Endothelial cell of umbilical vein (primary cell): ENCODE measurements at regions not wholly inside any gene's neighbourhood (a gene's known extent, or its start where the extent isn't known, plus 50 kb on each side); places are given as distances from the start of the nearest gene placed in this dataset.

Source experiments
- BruUV-seq: library from RNA; stranded (reverse); fragments of 400-500 nt; replicated peaks from 2 replicates; lab custom pipeline; 2021; lab: Mats Ljungman, UMichigan
- CTCF ChIA-PET: fragments of 300-600, 350-600 bp; sonication (Branson Sonifier 250); formaldehyde crosslinking; loops from one replicate; lab custom pipeline; 2021; ENCODE audit warnings: antibody characterized with exemption, inconsistent platforms; lab: Charles Lee
- POLR2A ChIA-PET: fragments of 300-600, 350-600 bp; sonication (Branson Sonifier 250); formaldehyde crosslinking; loops from one replicate; lab custom pipeline; 2021; ENCODE audit warnings: antibody characterized with exemption, inconsistent platforms; lab: Charles Lee
- DNase-seq: peaks from one replicate; pipeline ENCODE4 v3.0.0-alpha.2; 2011; ENCODE audit warnings: low read depth, low spot score
- FAIRE-seq: peaks from 2 replicates; lab custom pipeline; 2011; peaks lifted over from hg19 to GRCh38; lab: Jason Lieb, UNC
- H2AFZ ChIP-seq: 2 replicates; pipeline ENCODE4 v1.6.0; 2012; ENCODE audit warnings: low read depth, low read length, control low read depth, inconsistent platforms
- H3K27ac ChIP-seq: 2 replicates; pipeline ENCODE4 v1.5.1; 2011; ENCODE audit warnings: low read depth, mild to moderate bottlenecking, control low read depth, low read length, moderate library complexity; ENCODE audit not compliant: insufficient read depth
- H3K27me3 ChIP-seq, 2 experiments: 2 replicates each; pipeline versions ENCODE4 v1.6.0 to v1.6.1; 2011; ENCODE audit warnings: low read length in 2 of 2, mixed read lengths in 1 of 2; ENCODE audit not compliant: control insufficient read depth in 2 of 2, insufficient read depth in 2 of 2
- H3K36me3 ChIP-seq, 2 experiments: 2 replicates in 1 of 2; 3 replicates in 1 of 2; pipeline ENCODE4 v1.5.1; 2011; ENCODE audit warnings: low read length in 2 of 2, mild to moderate bottlenecking in 1 of 2, moderate library complexity in 1 of 2; ENCODE audit not compliant: control insufficient read depth in 2 of 2, insufficient read depth in 2 of 2; ENCODE audit errors: extremely low read depth in 1 of 2
- H3K4me1 ChIP-seq: 3 replicates; pipeline ENCODE4 v1.5.1; 2011; ENCODE audit warnings: mild to moderate bottlenecking, low read length; ENCODE audit not compliant: control insufficient read depth, insufficient read depth; ENCODE audit errors: extremely low read depth
- H3K4me2 ChIP-seq: 2 replicates; pipeline ENCODE4 v1.6.1; 2011; ENCODE audit warnings: low read length, control low read depth, mixed read lengths; ENCODE audit not compliant: insufficient read depth
- H3K4me3 ChIP-seq, 3 experiments: fragments of 200-600 bp in 1 of 3; sonication (generic), shearing (Covaris generic) in 1 of 3; replicated peaks in 1 of 3; 2 replicates each; pipeline ENCODE4 v1.5.1; 2011 to 2016; ENCODE audit warnings: control low read depth in 3 of 3, low read length in 3 of 3, mild to moderate bottlenecking in 2 of 3, inconsistent platforms in 1 of 3, low read depth in 1 of 3, moderate library complexity in 1 of 3; ENCODE audit not compliant: insufficient read depth in 1 of 3
- H3K79me2 ChIP-seq: 2 replicates; pipeline ENCODE4 v1.6.0; 2012; ENCODE audit warnings: low read length, inconsistent platforms; ENCODE audit not compliant: control insufficient read depth, insufficient read depth
- H3K9ac ChIP-seq: replicated peaks from 2 replicates; pipeline ENCODE3; 2011; ENCODE audit warnings: low read length, control low read depth; ENCODE audit not compliant: insufficient read depth; ENCODE audit errors: extremely low read depth
- H3K9me1 ChIP-seq: replicated peaks from 3 replicates; pipeline ENCODE4 v1.6.0; 2011; ENCODE audit warnings: mild to moderate bottlenecking, low read length; ENCODE audit not compliant: control insufficient read depth, insufficient read depth; ENCODE audit errors: extremely low read depth
- H3K9me3 ChIP-seq: replicated peaks from 2 replicates; pipeline ENCODE4 v1.5.1; 2012; ENCODE audit warnings: low read length, inconsistent platforms; ENCODE audit not compliant: control insufficient read depth, insufficient read depth
- H4K20me1 ChIP-seq: replicated peaks from 2 replicates; pipeline ENCODE3; 2011; ENCODE audit warnings: mild to moderate bottlenecking, low read length; ENCODE audit not compliant: control insufficient read depth, insufficient read depth; ENCODE audit errors: extremely low read depth
- EZH2 ChIP-seq: IDR thresholded peaks from 2 replicates; pipeline ENCODE4 v1.6.1; 2012; ENCODE audit warnings: borderline replicate concordance, low read depth, mild to moderate bottlenecking, moderate library complexity, low read length, inconsistent platforms; ENCODE audit not compliant: severe bottlenecking
- FOS ChIP-seq: IDR thresholded peaks from 2 replicates; pipeline ENCODE4 v1.6.1; 2011; ENCODE audit warnings: mild to moderate bottlenecking, low read length, moderate library complexity, borderline replicate concordance; ENCODE audit not compliant: insufficient read depth
- GATA2 ChIP-seq: IDR thresholded peaks from 2 replicates; pipeline ENCODE4 v1.7.0; 2011; ENCODE audit warnings: low read depth, mild to moderate bottlenecking, moderate library complexity, mixed read lengths, low read length; ENCODE audit not compliant: insufficient read length, insufficient read depth
- JUN ChIP-seq: IDR thresholded peaks from 2 replicates; pipeline ENCODE4 v1.6.1; 2011; ENCODE audit warnings: borderline replicate concordance, low read depth; ENCODE audit not compliant: insufficient read length, insufficient read depth
- MAX ChIP-seq: IDR thresholded peaks from 2 replicates; pipeline ENCODE4 v1.6.1; 2011; ENCODE audit not compliant: insufficient read depth, insufficient read length
- MYC ChIP-seq: IDR thresholded peaks from one replicate; pipeline ENCODE4 v1.6.1; 2011; ENCODE audit warnings: mild to moderate bottlenecking, low read depth, low read length
- POLR2A ChIP-seq: IDR thresholded peaks from 2 replicates; pipeline ENCODE4 v1.6.1; 2012; ENCODE audit warnings: low read depth, mild to moderate bottlenecking, control low read depth, low read length
- POLR2AphosphoS5 ChIP-seq: IDR thresholded peaks from 2 replicates; pipeline ENCODE4 v1.6.1; 2012; ENCODE audit warnings: low read depth, mild to moderate bottlenecking, control low read depth, low read length, moderate library complexity; ENCODE audit not compliant: insufficient read depth
- dilution Hi-C: fragments of 300-500 bp; cut with MboI; formaldehyde crosslinking; loops from one replicate; pipeline ENCODE4 v1.15.0; 2019; ENCODE audit warnings: low sequenced_read_pairs; ENCODE audit not compliant: extremely low pct_ligation_motif_present
- intact Hi-C: fragments of 100-400 bp; cut with micrococcal nuclease; formaldehyde crosslinking; loops from one replicate; pipeline ENCODE4 v1.10.0; 2022
- TF ChIP-seq, protein P1 (sequence below), 2 donors: IDR thresholded peaks; 1 replicate in 1 of 2; 2 replicates in 1 of 2; pipeline ENCODE4 v1.5.1; 2011; ENCODE audit warnings: low read length in 2 of 2, mild to moderate bottlenecking in 2 of 2, moderate library complexity in 2 of 2, control low read depth in 1 of 2, inconsistent platforms in 1 of 2, low read depth in 1 of 2; ENCODE audit not compliant: insufficient read depth in 1 of 2; ENCODE audit errors: extremely low read depth in 1 of 2

- Histone ChIP-seq H3K4me3 (no peak overlapping the region), H3K9me3 (no peaks in the 10 kb centered on the region), H3K27me3 (no peaks in the 10 kb centered on the region), H3K4me1 (no peaks in the 10 kb centered on the region), H3K9ac (no peak overlapping the region), H3K36me3 (no peaks in the 10 kb centered on the region), H3K27ac (no peak overlapping the region), H3K9me1 (no peaks in the 10 kb centered on the region), H4K20me1 (no peaks in the 10 kb centered on the region), H3K4me2 (no peak overlapping the region), H3K79me2 (no peaks in the 10 kb centered on the region), H2AFZ (no peak overlapping the region)
- intact Hi-C loops (no loop called here), dilution Hi-C loops (no loop called here)
- BruUV-seq, result no TSS peak
- no peak for TF ChIP-seq JUN
- no peak for TF ChIP-seq MYC
- no peak for TF ChIP-seq POLR2A
- no peak for TF ChIP-seq EZH2
- no peak for TF ChIP-seq GATA2
- TF ChIP-seq POLR2AphosphoS5, result no peak
- TF ChIP-seq MAX, result no peak
- no peak for TF ChIP-seq FOS
- TF ChIP-seq, protein P1, sequence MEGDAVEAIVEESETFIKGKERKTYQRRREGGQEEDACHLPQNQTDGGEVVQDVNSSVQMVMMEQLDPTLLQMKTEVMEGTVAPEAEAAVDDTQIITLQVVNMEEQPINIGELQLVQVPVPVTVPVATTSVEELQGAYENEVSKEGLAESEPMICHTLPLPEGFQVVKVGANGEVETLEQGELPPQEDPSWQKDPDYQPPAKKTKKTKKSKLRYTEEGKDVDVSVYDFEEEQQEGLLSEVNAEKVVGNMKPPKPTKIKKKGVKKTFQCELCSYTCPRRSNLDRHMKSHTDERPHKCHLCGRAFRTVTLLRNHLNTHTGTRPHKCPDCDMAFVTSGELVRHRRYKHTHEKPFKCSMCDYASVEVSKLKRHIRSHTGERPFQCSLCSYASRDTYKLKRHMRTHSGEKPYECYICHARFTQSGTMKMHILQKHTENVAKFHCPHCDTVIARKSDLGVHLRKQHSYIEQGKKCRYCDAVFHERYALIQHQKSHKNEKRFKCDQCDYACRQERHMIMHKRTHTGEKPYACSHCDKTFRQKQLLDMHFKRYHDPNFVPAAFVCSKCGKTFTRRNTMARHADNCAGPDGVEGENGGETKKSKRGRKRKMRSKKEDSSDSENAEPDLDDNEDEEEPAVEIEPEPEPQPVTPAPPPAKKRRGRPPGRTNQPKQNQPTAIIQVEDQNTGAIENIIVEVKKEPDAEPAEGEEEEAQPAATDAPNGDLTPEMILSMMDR (IDR thresholded peaks at IDR 0.05; ENCODE audit: extremely low read depth in 1 of 2, insufficient read depth in 1 of 2, low read depth in 1 of 2, low read length in 2 of 2), result no peak
- ChIA-PET POLR2A (no interaction called here), CTCF (no interaction called here)
- DNase-seq, result no peak
- no peak for FAIRE-seq
These were observed 450.7 kb downstream of the TNS1 start for GRCh38 chr2:217552081-217552480.
